ENCODE measurements at regions not wholly inside any gene's neighbourhood (a gene's known extent, or its start where the extent isn't known, plus 50 kb on each side); places are given as distances from the start of the nearest gene placed in this dataset.

GRCh38 chr6:129932321-129932720 lies 71.2 kb upstream of the TMEM244 start:
- TF ChIP-seq CTCF (IDR thresholded peaks at IDR 0.05) (no peak), POLR2A (IDR thresholded peaks at IDR 0.05) (no peak)
